Dendritic cell treated with granulocyte-macrophage colony-stimulating factor and Interleukin-4, amounts not matched to agents 40 ng/mL and 50 ng/mL, for 4 days (primary cell): ENCODE measurements at regions not wholly inside any gene's neighbourhood (a gene's known extent, or its start where the extent isn't known, plus 50 kb on each side); places are given as distances from the start of the nearest gene placed in this dataset.

Experiments used
- H3K27ac Mint-ChIP-seq: one replicate; pipeline ENCODE4 v1.8.0; 2022; ENCODE audit warnings: mild to moderate bottlenecking, mixed read lengths
- H3K27me3 Mint-ChIP-seq: one replicate; pipeline ENCODE4 v1.8.0; 2022; ENCODE audit warnings: mild to moderate bottlenecking, mixed read lengths
- H3K36me3 Mint-ChIP-seq: one replicate; pipeline ENCODE4 v1.8.0; 2022; ENCODE audit warnings: low read depth, mixed read lengths
- H3K4me1 Mint-ChIP-seq: one replicate; pipeline ENCODE4 v1.8.0; 2022; ENCODE audit warnings: low read depth, mixed read lengths
- H3K4me3 Mint-ChIP-seq: one replicate; pipeline ENCODE4 v1.8.0; 2022; ENCODE audit warnings: mild to moderate bottlenecking, moderate library complexity, mixed read lengths
- H3K9me3 Mint-ChIP-seq: one replicate; pipeline ENCODE4 v1.8.0; 2022; ENCODE audit warnings: mixed read lengths
- intact Hi-C: fragments of 100-400 bp; cut with micrococcal nuclease; formaldehyde crosslinking; loops from one replicate; pipeline ENCODE4 v1.15.0; 2022

GRCh38 chr10:128967980-128968756 lies 498.9 kb upstream of the MGMT start:
- Mint-ChIP-seq H3K4me3 (no peak overlapping the region), H3K27me3 (peaks cover 4% of the 10 kb centered on the region), H3K27ac (no peak overlapping the region), H3K9me3 (no peaks in the 10 kb centered on the region), H3K4me1 (no peaks in the 10 kb centered on the region), H3K36me3 (no peaks in the 10 kb centered on the region)
- intact Hi-C loops = no loop called here

- no peak overlapping the region for H3K4me3 Mint-ChIP-seq
- H3K36me3 Mint-ChIP-seq = no peaks in the 10 kb centered on the region
- H3K4me1 Mint-ChIP-seq = no peaks in the 10 kb centered on the region
- no peaks in the 10 kb centered on the region for H3K9me3 Mint-ChIP-seq
- intact Hi-C loops = no loop called here
- H3K27me3 Mint-ChIP-seq = peaks cover 4% of the 10 kb centered on the region
- no peak overlapping the region for H3K27ac Mint-ChIP-seq
Measured at GRCh38 chr10:128969551-128969950, 497.5 kb upstream of the MGMT start.

DNA sequence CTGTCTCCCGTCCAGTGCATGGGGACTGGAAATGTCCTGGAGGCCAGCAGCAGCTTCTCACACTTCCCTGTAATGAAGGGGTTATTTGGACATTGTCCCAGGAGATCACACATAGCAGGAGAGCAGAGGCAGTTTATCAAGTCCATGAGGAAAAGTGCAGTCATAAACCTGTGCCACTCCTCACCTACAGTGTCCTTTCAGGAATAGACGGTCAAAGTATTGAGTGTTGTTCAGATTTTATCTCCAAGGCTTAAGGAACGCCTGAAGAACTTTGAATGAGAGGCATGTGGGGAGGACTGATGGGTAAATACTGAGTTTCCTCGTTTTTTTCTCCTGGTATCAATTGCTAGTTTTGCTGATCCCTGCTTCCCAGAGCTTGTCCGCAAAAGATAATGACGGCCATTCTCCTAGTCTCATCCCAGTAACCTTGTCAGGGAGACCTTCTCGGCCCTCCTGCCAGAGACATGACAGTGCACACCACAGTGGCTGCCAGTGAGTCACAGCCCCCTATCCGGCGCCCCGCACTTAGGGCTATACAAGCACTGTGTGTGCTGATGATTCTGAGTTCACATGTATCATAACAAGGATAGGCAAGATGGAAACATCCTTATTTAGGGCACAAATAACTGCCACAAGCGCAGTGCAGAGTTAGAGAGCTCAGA lies 495.5 kb upstream of the MGMT start:
- Mint-ChIP-seq H3K27ac (no peak overlapping the region), H3K4me3 (no peak overlapping the region), H3K27me3 (peaks cover 4% of the 10 kb centered on the region), H3K36me3 (no peaks in the 10 kb centered on the region), H3K4me1 (no peaks in the 10 kb centered on the region), H3K9me3 (no peaks in the 10 kb centered on the region)
- intact Hi-C loops = no loop called here

GRCh38 chr10:128972036-128972405 lies 495.0 kb upstream of the MGMT start:
- H3K27ac Mint-ChIP-seq = no peak overlapping the region
- no peaks in the 10 kb centered on the region for H3K36me3 Mint-ChIP-seq
- intact Hi-C loops = no loop called here

GRCh38 chr10:128973221-128973620 lies 493.8 kb upstream of the MGMT start:
- no peak overlapping the region for H3K27ac Mint-ChIP-seq
- no peaks in the 10 kb centered on the region for H3K36me3 Mint-ChIP-seq
- H3K4me1 Mint-ChIP-seq = no peaks in the 10 kb centered on the region
- intact Hi-C loops = no loop called here
- H3K9me3 Mint-ChIP-seq = no peaks in the 10 kb centered on the region
- H3K4me3 Mint-ChIP-seq = no peak overlapping the region
- H3K27me3 Mint-ChIP-seq = peaks cover 4% of the 10 kb centered on the region

More at GRCh38 chr10:128972036-128972405, 495.0 kb upstream of the MGMT start:
- H3K4me3 Mint-ChIP-seq = no peak overlapping the region
- no peaks in the 10 kb centered on the region for H3K4me1 Mint-ChIP-seq
- H3K9me3 Mint-ChIP-seq = no peaks in the 10 kb centered on the region
- peaks cover 4% of the 10 kb centered on the region for H3K27me3 Mint-ChIP-seq

GRCh38 chr10:128976856-128977255 lies 490.2 kb upstream of the MGMT start:
- no peaks in the 10 kb centered on the region for H3K36me3 Mint-ChIP-seq
- no peaks in the 10 kb centered on the region for H3K9me3 Mint-ChIP-seq
- intact Hi-C loops = no loop called here
- H3K27ac Mint-ChIP-seq = no peak overlapping the region
- no peaks in the 10 kb centered on the region for H3K27me3 Mint-ChIP-seq
- H3K4me1 Mint-ChIP-seq = no peaks in the 10 kb centered on the region
- no peak overlapping the region for H3K4me3 Mint-ChIP-seq

DNA sequence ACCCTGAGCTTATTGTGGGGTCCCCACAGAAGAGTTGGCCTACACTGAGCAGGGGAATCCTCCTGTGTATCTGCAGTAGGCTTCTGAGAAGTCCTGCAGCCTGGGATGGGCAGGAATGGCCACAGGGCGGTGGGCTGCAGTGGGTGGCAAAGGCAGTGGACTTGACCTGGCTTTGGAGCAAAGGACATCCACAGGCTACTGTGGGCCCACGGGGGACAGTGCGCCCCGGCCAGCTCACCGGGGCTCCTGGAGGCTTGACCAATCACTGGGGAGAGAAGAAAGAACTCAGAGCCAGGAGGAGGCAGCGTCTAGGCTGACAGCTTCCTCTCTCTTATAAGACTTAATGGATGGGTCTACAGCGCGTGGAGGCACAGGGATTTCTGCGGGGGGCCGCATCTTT lies 488.8 kb upstream of the MGMT start:
- Mint-ChIP-seq H3K9me3 (no peaks in the 10 kb centered on the region), H3K4me3 (no peak overlapping the region), H3K36me3 (no peaks in the 10 kb centered on the region), H3K4me1 (no peaks in the 10 kb centered on the region), H3K27ac (no peak overlapping the region), H3K27me3 (no peaks in the 10 kb centered on the region)
- intact Hi-C loops = no loop called here

GRCh38 chr10:128979405-128979804 lies 487.6 kb upstream of the MGMT start:
- no peaks in the 10 kb centered on the region for H3K9me3 Mint-ChIP-seq

DNA sequence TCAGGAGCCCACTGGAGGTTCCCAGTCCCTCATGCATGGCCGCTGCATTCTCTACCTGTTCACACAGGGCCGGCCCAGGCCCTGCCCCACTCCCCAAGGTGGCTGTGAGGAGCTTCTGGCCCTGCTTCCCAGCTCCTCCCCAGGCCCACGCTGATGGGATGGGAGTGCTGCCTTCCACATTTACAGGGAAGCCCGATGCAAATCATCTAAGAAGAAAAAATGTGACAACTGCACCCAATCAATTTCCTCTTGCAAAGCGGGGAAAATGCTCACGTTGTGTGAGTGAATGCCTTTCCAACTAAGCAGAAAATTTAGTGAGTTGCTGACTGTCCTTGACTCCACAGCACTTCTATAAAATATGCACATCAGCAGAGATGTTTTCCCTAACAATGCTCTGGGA lies 485.8 kb upstream of the MGMT start:
- Mint-ChIP-seq H3K9me3 (no peaks in the 10 kb centered on the region), H3K36me3 (no peaks in the 10 kb centered on the region), H3K27me3 (no peaks in the 10 kb centered on the region), H3K4me3 (no peak overlapping the region), H3K4me1 (no peaks in the 10 kb centered on the region), H3K27ac (no peak overlapping the region)
- intact Hi-C loops = no loop called here

More at GRCh38 chr10:128979405-128979804, 487.6 kb upstream of the MGMT start:
- Mint-ChIP-seq H3K4me3 (no peak overlapping the region), H3K36me3 (no peaks in the 10 kb centered on the region), H3K4me1 (no peaks in the 10 kb centered on the region), H3K27ac (no peak overlapping the region), H3K27me3 (no peaks in the 10 kb centered on the region)
- intact Hi-C loops = no loop called here

- Mint-ChIP-seq H3K27ac (no peak overlapping the region), H3K36me3 (no peaks in the 10 kb centered on the region), H3K4me1 (no peaks in the 10 kb centered on the region), H3K27me3 (no peaks in the 10 kb centered on the region), H3K9me3 (no peaks in the 10 kb centered on the region), H3K4me3 (no peak overlapping the region)
- intact Hi-C loops = no loop called here
Measured at GRCh38 chr10:128981881-128982615, 485.0 kb upstream of the MGMT start.

DNA sequence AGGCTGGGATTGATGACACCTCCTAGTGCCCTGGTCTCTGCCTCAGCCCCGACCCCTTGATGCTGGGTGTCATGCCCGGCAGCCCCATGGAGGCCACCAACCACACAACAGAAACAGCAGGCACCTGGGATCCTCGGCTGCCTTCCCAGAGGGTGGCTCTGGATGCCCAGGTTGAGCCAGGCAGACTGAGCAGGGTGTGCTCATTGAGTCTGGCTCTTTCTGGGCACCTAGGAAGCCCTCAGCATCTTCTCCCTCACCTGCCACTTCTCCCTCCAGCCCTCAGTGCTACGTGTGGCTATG lies 484.5 kb upstream of the MGMT start:
- no peaks in the 10 kb centered on the region for H3K36me3 Mint-ChIP-seq
- no peaks in the 10 kb centered on the region for H3K27me3 Mint-ChIP-seq
- intact Hi-C loops = no loop called here
- H3K27ac Mint-ChIP-seq = no peak overlapping the region
- no peaks in the 10 kb centered on the region for H3K4me1 Mint-ChIP-seq
- H3K4me3 Mint-ChIP-seq = no peak overlapping the region
- no peaks in the 10 kb centered on the region for H3K9me3 Mint-ChIP-seq

DNA sequence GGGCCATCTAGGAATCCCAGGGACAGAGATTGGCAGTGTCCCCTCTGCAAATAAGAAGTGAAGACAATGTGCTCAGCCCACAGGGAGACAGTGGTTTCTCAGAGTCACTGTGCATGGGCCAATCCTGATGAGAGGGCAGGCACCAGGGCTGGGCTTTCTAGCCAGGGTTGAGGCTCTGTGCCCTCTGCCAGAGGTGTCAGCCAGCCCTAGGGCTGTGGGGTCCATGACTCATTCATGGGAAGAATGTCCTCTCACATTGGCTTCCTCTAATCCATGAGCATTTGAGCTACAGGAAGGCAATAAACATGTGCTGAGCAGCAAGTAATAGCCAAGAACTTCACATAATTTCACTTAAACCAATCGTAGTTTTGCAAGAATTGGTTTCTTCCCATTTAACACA lies 482.0 kb upstream of the MGMT start:
- H3K27me3 Mint-ChIP-seq = no peaks in the 10 kb centered on the region
- no peak overlapping the region for H3K27ac Mint-ChIP-seq
- intact Hi-C loops = no loop called here
- H3K4me1 Mint-ChIP-seq = no peaks in the 10 kb centered on the region
- H3K9me3 Mint-ChIP-seq = no peaks in the 10 kb centered on the region
- no peak overlapping the region for H3K4me3 Mint-ChIP-seq
- H3K36me3 Mint-ChIP-seq = no peaks in the 10 kb centered on the region

DNA sequence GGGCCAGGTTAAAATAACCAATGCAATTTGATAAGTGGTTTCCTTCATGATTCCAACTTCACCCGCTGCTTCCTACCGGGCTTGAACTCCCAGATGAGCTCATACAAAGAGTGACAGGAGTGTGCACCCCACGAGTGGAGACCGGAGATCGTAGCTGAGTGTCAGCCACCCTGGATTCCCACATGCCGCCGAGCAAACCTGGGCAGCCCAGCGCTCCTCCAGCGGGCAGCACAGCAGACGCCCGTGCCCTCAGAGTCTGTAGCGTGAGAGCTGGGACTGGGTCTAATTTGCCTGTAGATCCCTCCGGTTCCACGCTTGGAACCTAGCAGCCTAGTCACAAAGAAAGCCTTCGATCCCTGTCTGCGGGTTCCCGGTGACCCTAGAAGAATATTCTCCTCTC lies 476.1 kb upstream of the MGMT start:
- peaks cover 1% of the 10 kb centered on the region for H3K27me3 Mint-ChIP-seq
- intact Hi-C loops = no loop called here
- H3K9me3 Mint-ChIP-seq = no peaks in the 10 kb centered on the region
- H3K4me1 Mint-ChIP-seq = no peaks in the 10 kb centered on the region
- H3K36me3 Mint-ChIP-seq = no peaks in the 10 kb centered on the region
- no peak overlapping the region for H3K27ac Mint-ChIP-seq
- H3K4me3 Mint-ChIP-seq = no peak overlapping the region

DNA sequence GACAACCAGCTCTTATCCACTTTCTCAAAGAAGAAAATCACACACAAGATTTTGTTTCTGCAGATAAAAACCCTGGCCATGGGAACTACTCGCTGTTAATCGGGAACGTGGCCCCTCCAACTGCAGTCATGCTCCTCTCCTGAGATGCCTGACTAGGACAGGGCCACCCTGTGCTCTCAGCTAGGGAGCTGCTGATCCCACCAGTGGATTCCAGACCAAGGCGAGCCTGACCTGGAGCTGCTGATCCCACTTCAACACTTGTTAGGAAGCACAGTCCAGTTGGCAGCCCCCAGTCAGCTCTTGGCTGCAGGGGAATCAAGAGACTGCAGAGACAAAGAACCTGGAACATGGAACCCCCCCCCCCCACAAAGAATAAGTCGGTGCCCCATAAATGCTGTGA lies 474.3 kb upstream of the MGMT start:
- intact Hi-C loops = no loop called here
- no peaks in the 10 kb centered on the region for H3K36me3 Mint-ChIP-seq
- peaks cover 1% of the 10 kb centered on the region for H3K27me3 Mint-ChIP-seq
- H3K4me3 Mint-ChIP-seq = no peak overlapping the region
- H3K4me1 Mint-ChIP-seq = no peaks in the 10 kb centered on the region
- no peak overlapping the region for H3K27ac Mint-ChIP-seq
- H3K9me3 Mint-ChIP-seq = no peaks in the 10 kb centered on the region
